SJSA1 (cell line): ENCODE measurements at regions not wholly inside any gene's neighbourhood (a gene's known extent, or its start where the extent isn't known, plus 50 kb on each side); places are given as distances from the start of the nearest gene placed in this dataset.

Experiments used
- DNase-seq, 2 experiments: peaks; one replicate each; pipeline ENCODE4 v3.0.0-alpha.2; 2015 to 2020; ENCODE audit warnings: low spot score in 2 of 2, low read depth in 1 of 2
- H3K27ac ChIP-seq: fragments of 250-450 bp; sonication (Bioruptor Pico); 2 replicates; pipeline ENCODE4 v1.5.1; 2020; ENCODE audit warnings: mild to moderate bottlenecking, moderate library complexity
- H3K27me3 ChIP-seq: fragments of 250-450 bp; sonication (Bioruptor Pico); replicated peaks from 2 replicates; pipeline ENCODE4 v1.5.1; 2020; ENCODE audit warnings: mild to moderate bottlenecking, moderate library complexity
- H3K36me3 ChIP-seq: fragments of 250-450 bp; sonication (Bioruptor Pico); 2 replicates; pipeline ENCODE4 v1.5.1; 2020; ENCODE audit warnings: mild to moderate bottlenecking
- H3K4me1 ChIP-seq: fragments of 250-450 bp; sonication (Bioruptor Pico); replicated peaks from 2 replicates; pipeline ENCODE4 v1.6.1; 2021; ENCODE audit warnings: mild to moderate bottlenecking
- H3K4me3 ChIP-seq: fragments of 250-450 bp; sonication (Bioruptor Pico); 2 replicates; pipeline ENCODE4 v1.5.1; 2020; ENCODE audit warnings: mild to moderate bottlenecking
- H3K9me3 ChIP-seq: fragments of 250-450 bp; sonication (Bioruptor Pico); replicated peaks from 2 replicates; pipeline ENCODE4 v1.5.1; 2020; ENCODE audit warnings: mild to moderate bottlenecking

- Histone ChIP-seq H3K9me3 (no peaks in the 10 kb centered on the region), H3K4me3 (no peak overlapping the region), H3K27me3 (no peaks in the 10 kb centered on the region), H3K27ac (no peak overlapping the region), H3K36me3 (no peaks in the 10 kb centered on the region), H3K4me1 (no peaks in the 10 kb centered on the region)
- DNase-seq: no peak
Measured at GRCh38 chr4:104722467-104722866, 227.8 kb upstream of the CXXC4 start.

- H3K9me3 ChIP-seq: no peaks in the 10 kb centered on the region
- no peaks in the 10 kb centered on the region for H3K27me3 ChIP-seq
- DNase-seq: no peak
- no peak overlapping the region for H3K4me3 ChIP-seq
- no peaks in the 10 kb centered on the region for H3K36me3 ChIP-seq
- no peaks in the 10 kb centered on the region for H3K4me1 ChIP-seq
- H3K27ac ChIP-seq: no peak overlapping the region
Measured at GRCh38 chr4:104726002-104726401, 231.3 kb upstream of the CXXC4 start.

- no peak overlapping the region for H3K4me3 ChIP-seq
- DNase-seq: no peak
- H3K27ac ChIP-seq: no peak overlapping the region
- no peaks in the 10 kb centered on the region for H3K9me3 ChIP-seq
- no peaks in the 10 kb centered on the region for H3K27me3 ChIP-seq
- no peaks in the 10 kb centered on the region for H3K4me1 ChIP-seq
- H3K36me3 ChIP-seq: no peaks in the 10 kb centered on the region
Measured at GRCh38 chr4:104727643-104728042, 232.9 kb upstream of the CXXC4 start.

DNA sequence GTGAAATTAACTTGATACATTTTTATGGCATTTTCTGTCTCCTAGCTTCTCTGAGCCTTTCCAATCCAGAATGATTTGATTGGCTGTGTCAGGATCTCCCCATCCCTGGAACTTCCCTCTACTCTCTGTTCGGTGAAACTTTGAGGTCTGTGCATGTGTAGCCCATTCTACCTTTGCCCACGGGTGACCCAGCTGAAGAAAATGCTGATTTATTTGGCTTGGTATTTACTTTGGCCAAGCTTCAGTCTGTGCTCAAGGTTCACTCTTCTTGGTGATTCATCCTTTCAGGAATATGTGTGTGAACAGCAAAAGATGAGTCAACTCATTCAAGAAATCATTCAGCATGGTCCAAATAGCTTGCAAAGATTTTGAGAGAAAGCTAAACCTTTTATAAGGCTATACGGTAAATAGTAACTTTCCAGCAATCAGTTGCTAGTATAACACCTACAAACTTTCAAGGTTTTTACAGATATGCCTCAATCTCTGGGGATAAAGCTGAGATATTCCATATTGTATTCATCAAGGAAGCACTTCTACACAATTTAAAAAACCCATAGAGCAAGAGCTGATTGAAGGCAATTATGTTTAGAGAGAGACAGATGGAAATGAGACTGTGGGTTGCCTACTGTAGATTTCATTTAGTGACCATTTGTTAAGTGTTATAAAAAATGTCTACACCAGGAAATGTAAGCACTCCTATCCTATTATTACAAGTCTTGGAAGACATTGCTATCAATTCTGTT lies 233.9 kb upstream of the CXXC4 start:
- no peak overlapping the region for H3K4me3 ChIP-seq
- no peaks in the 10 kb centered on the region for H3K9me3 ChIP-seq
- no peaks in the 10 kb centered on the region for H3K36me3 ChIP-seq
- DNase-seq: peak in 1 of 2 experiments; percentile 27
- H3K27ac ChIP-seq: no peak overlapping the region
- no peaks in the 10 kb centered on the region for H3K27me3 ChIP-seq
- no peaks in the 10 kb centered on the region for H3K4me1 ChIP-seq

DNA sequence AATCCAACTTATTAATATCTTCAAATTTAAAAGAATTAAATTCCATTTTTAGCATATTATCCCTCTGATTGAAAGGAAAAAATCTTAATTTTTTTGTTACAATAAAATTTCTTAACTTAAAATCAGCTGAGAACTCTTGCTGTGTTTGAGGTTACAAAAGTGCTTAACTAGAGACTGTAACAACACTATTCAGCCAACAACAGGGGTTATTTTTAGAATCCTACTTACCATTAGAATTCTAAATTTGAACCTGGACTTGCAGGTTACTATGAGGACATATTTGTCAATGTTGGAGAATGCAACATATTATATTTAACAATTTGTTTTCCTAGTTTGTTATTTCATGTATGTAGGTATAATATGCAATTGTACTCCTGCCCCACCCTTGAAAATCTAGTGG lies 238.1 kb upstream of the CXXC4 start:
- no peaks in the 10 kb centered on the region for H3K4me1 ChIP-seq
- no peak overlapping the region for H3K4me3 ChIP-seq
- H3K27ac ChIP-seq: no peak overlapping the region
- DNase-seq: no peak
- no peaks in the 10 kb centered on the region for H3K27me3 ChIP-seq
- no peaks in the 10 kb centered on the region for H3K9me3 ChIP-seq
- no peaks in the 10 kb centered on the region for H3K36me3 ChIP-seq

- no peaks in the 10 kb centered on the region for H3K27me3 ChIP-seq
- no peaks in the 10 kb centered on the region for H3K4me1 ChIP-seq
- DNase-seq: no peak
- H3K9me3 ChIP-seq: no peaks in the 10 kb centered on the region
- H3K27ac ChIP-seq: no peak overlapping the region
- no peaks in the 10 kb centered on the region for H3K36me3 ChIP-seq
- no peak overlapping the region for H3K4me3 ChIP-seq
Measured at GRCh38 chr4:104735174-104735573, 240.5 kb upstream of the CXXC4 start.

GRCh38 chr4:104740161-104740560 lies 245.5 kb upstream of the CXXC4 start:
- Histone ChIP-seq H3K27me3 (no peaks in the 10 kb centered on the region), H3K27ac (no peak overlapping the region), H3K4me3 (no peak overlapping the region), H3K9me3 (no peaks in the 10 kb centered on the region), H3K4me1 (no peaks in the 10 kb centered on the region), H3K36me3 (no peaks in the 10 kb centered on the region)
- no peak for DNase-seq

GRCh38 chr4:104743215-104743653 lies 248.5 kb upstream of the CXXC4 start:
- Histone ChIP-seq H3K36me3 (no peaks in the 10 kb centered on the region), H3K27me3 (no peaks in the 10 kb centered on the region), H3K9me3 (no peaks in the 10 kb centered on the region), H3K4me1 (no peaks in the 10 kb centered on the region), H3K4me3 (no peak overlapping the region), H3K27ac (no peak overlapping the region)
- DNase-seq: no peak

DNA sequence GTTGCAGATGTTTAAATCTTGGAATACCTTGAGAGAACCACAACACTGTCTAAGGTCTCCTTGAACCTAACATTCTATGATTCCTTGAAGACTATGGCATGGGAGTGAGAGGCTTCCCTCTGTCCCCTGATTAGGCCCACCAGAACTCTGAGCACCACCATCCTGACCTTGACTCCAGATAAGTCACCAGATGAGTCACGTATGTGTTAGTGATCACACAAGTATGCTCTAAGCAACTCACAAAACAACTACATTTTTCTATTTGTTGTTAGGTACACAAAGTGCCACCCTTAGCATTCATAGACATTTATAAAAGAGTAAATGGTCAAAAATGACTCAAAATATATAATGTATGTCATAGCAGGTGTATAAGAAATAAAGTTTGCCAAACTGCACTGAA lies 252.9 kb upstream of the CXXC4 start:
- H3K27ac ChIP-seq: no peak overlapping the region
- H3K4me1 ChIP-seq: no peaks in the 10 kb centered on the region
- no peaks in the 10 kb centered on the region for H3K36me3 ChIP-seq
- H3K27me3 ChIP-seq: no peaks in the 10 kb centered on the region
- DNase-seq: no peak
- H3K4me3 ChIP-seq: no peak overlapping the region
- H3K9me3 ChIP-seq: no peaks in the 10 kb centered on the region

- no peaks in the 10 kb centered on the region for H3K9me3 ChIP-seq
- no peaks in the 10 kb centered on the region for H3K27me3 ChIP-seq
- H3K27ac ChIP-seq: no peak overlapping the region
- no peak overlapping the region for H3K4me3 ChIP-seq
- H3K36me3 ChIP-seq: no peaks in the 10 kb centered on the region
- no peaks in the 10 kb centered on the region for H3K4me1 ChIP-seq
- no peak for DNase-seq
Measured at GRCh38 chr4:104749062-104749461, 254.4 kb upstream of the CXXC4 start.

- no peak for DNase-seq
- no peaks in the 10 kb centered on the region for H3K36me3 ChIP-seq
- no peaks in the 10 kb centered on the region for H3K4me1 ChIP-seq
- H3K4me3 ChIP-seq: no peak overlapping the region
- H3K9me3 ChIP-seq: no peaks in the 10 kb centered on the region
- H3K27ac ChIP-seq: no peak overlapping the region
- H3K27me3 ChIP-seq: no peaks in the 10 kb centered on the region
Measured at GRCh38 chr4:104750008-104750407, 255.3 kb upstream of the CXXC4 start.

DNA sequence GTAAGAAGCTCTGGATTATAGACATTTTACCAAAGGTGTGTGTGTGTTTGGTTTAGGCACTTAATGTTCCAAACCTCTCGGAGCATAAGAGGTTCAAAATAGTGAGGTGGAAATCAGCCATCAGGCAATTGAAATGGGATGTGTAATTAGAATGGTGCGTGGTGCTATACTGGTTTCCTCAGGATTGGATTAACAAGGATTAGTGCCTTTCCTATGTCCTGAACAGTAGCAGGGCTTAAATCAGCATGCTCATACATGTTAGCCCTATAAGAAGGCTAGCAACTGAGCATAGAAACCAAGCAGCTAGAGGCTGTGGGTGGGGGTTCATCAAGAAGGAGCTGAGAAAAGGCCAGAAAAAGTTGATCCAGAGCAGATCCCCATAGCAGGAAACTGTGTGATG lies 256.8 kb upstream of the CXXC4 start:
- DNase-seq: no peak
- Histone ChIP-seq H3K36me3 (no peaks in the 10 kb centered on the region), H3K27ac (no peak overlapping the region)

GRCh38 chr4:104752337-104752736 lies 257.6 kb upstream of the CXXC4 start:
- no peak for DNase-seq
- no peaks in the 10 kb centered on the region for H3K27me3 ChIP-seq
- H3K4me1 ChIP-seq: no peaks in the 10 kb centered on the region
- no peaks in the 10 kb centered on the region for H3K9me3 ChIP-seq
- no peak overlapping the region for H3K4me3 ChIP-seq
- no peak overlapping the region for H3K27ac ChIP-seq
- no peaks in the 10 kb centered on the region for H3K36me3 ChIP-seq

More for the DNA sequence above, 256.8 kb upstream of the CXXC4 start:
- no peaks in the 10 kb centered on the region for H3K27me3 ChIP-seq
- no peaks in the 10 kb centered on the region for H3K9me3 ChIP-seq
- no peak overlapping the region for H3K4me3 ChIP-seq
- no peaks in the 10 kb centered on the region for H3K4me1 ChIP-seq

GRCh38 chr4:104756837-104757236 lies 262.1 kb upstream of the CXXC4 start:
- no peak for DNase-seq

GRCh38 chr4:104758574-104758973 lies 263.9 kb upstream of the CXXC4 start:
- H3K4me1 ChIP-seq: no peaks in the 10 kb centered on the region
- H3K36me3 ChIP-seq: no peaks in the 10 kb centered on the region
- no peak for DNase-seq
- no peak overlapping the region for H3K4me3 ChIP-seq
- H3K27ac ChIP-seq: no peak overlapping the region
- no peaks in the 10 kb centered on the region for H3K9me3 ChIP-seq
- no peaks in the 10 kb centered on the region for H3K27me3 ChIP-seq

More at GRCh38 chr4:104756837-104757236, 262.1 kb upstream of the CXXC4 start:
- H3K27ac ChIP-seq: no peak overlapping the region
- no peaks in the 10 kb centered on the region for H3K9me3 ChIP-seq
- no peaks in the 10 kb centered on the region for H3K27me3 ChIP-seq
- H3K4me1 ChIP-seq: no peaks in the 10 kb centered on the region
- H3K4me3 ChIP-seq: no peak overlapping the region
- H3K36me3 ChIP-seq: no peaks in the 10 kb centered on the region
